Astrocyte (in vitro differentiated cells and primary cell): ENCODE measurements at regions not wholly inside any gene's neighbourhood (a gene's known extent, or its start where the extent isn't known, plus 50 kb on each side); places are given as distances from the start of the nearest gene placed in this dataset.
"Not testable (repeated sequence)": the region's sequence is repeated elsewhere in the genome, so short reads cannot be mapped to it uniquely, and the experiment has no call there.

Experiments used
- DNase-seq: peaks from one replicate; pipeline ENCODE4 v3.0.0-alpha.2; 2010; ENCODE audit warnings: low read depth
- FAIRE-seq: peaks from 2 replicates; lab custom pipeline; 2011; peaks lifted over from hg19 to GRCh38; lab: Jason Lieb, UNC
- H2AFZ ChIP-seq: 2 replicates; pipeline ENCODE4 v1.6.0; 2012; ENCODE audit warnings: low read depth, low read length, inconsistent platforms
- H3K27ac ChIP-seq: 2 replicates; pipeline ENCODE4 v1.5.1; 2011; ENCODE audit warnings: low read depth, low read length, inconsistent platforms
- H3K27me3 ChIP-seq: 2 replicates; pipeline ENCODE4 v1.6.0; 2011; ENCODE audit warnings: low read length, inconsistent platforms; ENCODE audit not compliant: insufficient read depth
- H3K36me3 ChIP-seq: 2 replicates; pipeline ENCODE4 v1.5.1; 2011; ENCODE audit warnings: low read length, inconsistent platforms; ENCODE audit not compliant: insufficient read depth
- H3K4me1 ChIP-seq: 2 replicates; pipeline ENCODE4 v1.5.1; 2011; ENCODE audit warnings: low read length, inconsistent platforms; ENCODE audit not compliant: insufficient read depth
- H3K4me2 ChIP-seq: 2 replicates; pipeline ENCODE4 v1.6.0; 2012; ENCODE audit warnings: low read length, inconsistent platforms
- H3K4me3 ChIP-seq: 2 replicates; pipeline ENCODE4 v1.5.1; 2011; ENCODE audit warnings: low read depth, mild to moderate bottlenecking, low read length, inconsistent platforms; ENCODE audit not compliant: insufficient read depth
- H3K79me2 ChIP-seq: 2 replicates; pipeline ENCODE4 v1.6.0; 2012; ENCODE audit warnings: mild to moderate bottlenecking, low read length, inconsistent platforms; ENCODE audit not compliant: insufficient read depth
- H3K9ac ChIP-seq: 2 replicates; pipeline ENCODE4 v1.6.0; 2012; ENCODE audit warnings: mild to moderate bottlenecking, low read length, inconsistent platforms
- H3K9me3 ChIP-seq: 2 replicates; pipeline ENCODE4 v1.5.1; 2012; ENCODE audit warnings: low read depth, mild to moderate bottlenecking, low read length, inconsistent platforms; ENCODE audit not compliant: insufficient read depth
- H4K20me1 ChIP-seq: 2 replicates; pipeline ENCODE4 v1.6.0; 2012; ENCODE audit warnings: low read length, inconsistent platforms; ENCODE audit not compliant: insufficient read depth
- H3K27ac Mint-ChIP-seq: one replicate; pipeline ENCODE4 v1.8.0; 2021; ENCODE audit warnings: mild to moderate bottlenecking, mixed read lengths; ENCODE audit not compliant: unreplicated experiment
- H3K27me3 Mint-ChIP-seq: one replicate; pipeline ENCODE4 v1.8.0; 2021; ENCODE audit warnings: low read depth, mixed read lengths; ENCODE audit not compliant: unreplicated experiment
- H3K36me3 Mint-ChIP-seq: one replicate; pipeline ENCODE4 v1.8.0; 2021; ENCODE audit warnings: low read depth, mixed read lengths; ENCODE audit not compliant: unreplicated experiment
- H3K4me1 Mint-ChIP-seq: one replicate; pipeline ENCODE4 v1.8.0; 2021; ENCODE audit warnings: low read depth, mixed read lengths; ENCODE audit not compliant: unreplicated experiment
- H3K4me3 Mint-ChIP-seq: one replicate; pipeline ENCODE4 v1.8.0; 2021; ENCODE audit warnings: mild to moderate bottlenecking, moderate library complexity, mixed read lengths; ENCODE audit not compliant: unreplicated experiment
- H3K9me3 Mint-ChIP-seq: one replicate; pipeline ENCODE4 v1.8.0; 2021; ENCODE audit warnings: mild to moderate bottlenecking, mixed read lengths; ENCODE audit not compliant: unreplicated experiment
- EZH2 ChIP-seq: IDR thresholded peaks from 2 replicates; pipeline ENCODE4 v1.6.1; 2012; ENCODE audit warnings: mild to moderate bottlenecking, low read length, inconsistent platforms; ENCODE audit not compliant: insufficient read depth
- TF ChIP-seq, protein P1 (sequence below): IDR thresholded peaks from 2 replicates; pipeline ENCODE4 v1.5.1; 2011; ENCODE audit warnings: low read depth, mild to moderate bottlenecking, inconsistent platforms, low read length, moderate library complexity; ENCODE audit not compliant: insufficient read depth

DNA sequence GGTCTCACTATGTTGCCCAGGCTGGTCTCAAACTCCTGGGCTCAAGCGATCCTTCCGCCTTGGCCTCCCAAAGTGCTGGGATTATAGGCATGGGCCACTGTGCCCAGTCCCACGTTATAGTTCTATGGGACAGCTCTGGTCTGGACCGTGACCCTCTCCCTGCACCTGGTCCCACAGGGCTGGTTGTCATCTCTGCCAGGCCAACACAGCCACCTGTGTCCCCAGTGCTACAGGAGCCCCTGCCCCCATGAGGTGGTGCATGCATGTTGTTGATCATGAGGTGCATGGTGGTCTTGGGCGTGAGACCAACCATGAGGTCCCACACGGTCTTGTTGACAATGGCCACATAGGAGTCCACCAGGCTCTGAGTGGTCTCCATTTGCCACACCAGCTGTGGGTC, 51.0 kb upstream of the UBE2Q2 start:
- H3K27me3 ChIP-seq, result peaks cover 17% of the 10 kb centered on the region
- not testable (repeated sequence) for H3K36me3 Mint-ChIP-seq, H3K9ac ChIP-seq, H3K9me3 Mint-ChIP-seq, H3K36me3 ChIP-seq, H3K4me3 Mint-ChIP-seq, H3K27ac Mint-ChIP-seq, DNase-seq, H3K4me1 ChIP-seq, H4K20me1 ChIP-seq, H3K4me1 Mint-ChIP-seq, FAIRE-seq, H3K27me3 Mint-ChIP-seq, H3K27ac ChIP-seq, H3K9me3 ChIP-seq, H2AFZ ChIP-seq, H3K4me2 ChIP-seq, H3K79me2 ChIP-seq, H3K4me3 ChIP-seq

DNA sequence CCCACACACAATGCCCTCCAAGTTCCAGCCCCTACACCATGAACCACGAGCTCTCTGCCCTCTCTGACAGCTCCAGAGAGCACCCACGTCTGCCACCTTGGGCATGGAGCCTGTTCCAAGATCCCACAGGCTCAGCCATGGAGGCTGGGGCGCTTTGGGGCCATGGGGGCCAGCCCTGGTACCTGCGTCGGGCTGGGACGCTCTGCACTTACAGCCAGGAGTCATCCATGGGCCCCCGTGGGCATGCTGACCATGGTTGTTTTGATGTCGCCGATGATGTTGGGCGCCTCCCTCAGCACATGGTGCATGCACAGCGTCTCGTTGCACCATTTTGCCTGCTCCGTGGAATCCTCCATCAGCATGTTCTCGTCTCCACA, 51.9 kb upstream of the UBE2Q2 start:
- no peak overlapping the region for H3K4me2 ChIP-seq
- Mint-ChIP-seq H3K27me3 (peaks cover 7% of the 10 kb centered on the region), H3K4me1 (no peaks in the 10 kb centered on the region), H3K9me3 (no peaks in the 10 kb centered on the region), H3K27ac (no peak overlapping the region), H3K36me3 (no peaks in the 10 kb centered on the region), H3K4me3 (no peak overlapping the region)
- no peak for TF ChIP-seq EZH2
- TF ChIP-seq, protein P1, sequence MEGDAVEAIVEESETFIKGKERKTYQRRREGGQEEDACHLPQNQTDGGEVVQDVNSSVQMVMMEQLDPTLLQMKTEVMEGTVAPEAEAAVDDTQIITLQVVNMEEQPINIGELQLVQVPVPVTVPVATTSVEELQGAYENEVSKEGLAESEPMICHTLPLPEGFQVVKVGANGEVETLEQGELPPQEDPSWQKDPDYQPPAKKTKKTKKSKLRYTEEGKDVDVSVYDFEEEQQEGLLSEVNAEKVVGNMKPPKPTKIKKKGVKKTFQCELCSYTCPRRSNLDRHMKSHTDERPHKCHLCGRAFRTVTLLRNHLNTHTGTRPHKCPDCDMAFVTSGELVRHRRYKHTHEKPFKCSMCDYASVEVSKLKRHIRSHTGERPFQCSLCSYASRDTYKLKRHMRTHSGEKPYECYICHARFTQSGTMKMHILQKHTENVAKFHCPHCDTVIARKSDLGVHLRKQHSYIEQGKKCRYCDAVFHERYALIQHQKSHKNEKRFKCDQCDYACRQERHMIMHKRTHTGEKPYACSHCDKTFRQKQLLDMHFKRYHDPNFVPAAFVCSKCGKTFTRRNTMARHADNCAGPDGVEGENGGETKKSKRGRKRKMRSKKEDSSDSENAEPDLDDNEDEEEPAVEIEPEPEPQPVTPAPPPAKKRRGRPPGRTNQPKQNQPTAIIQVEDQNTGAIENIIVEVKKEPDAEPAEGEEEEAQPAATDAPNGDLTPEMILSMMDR, result no peak
- FAIRE-seq, result no peak
- H4K20me1 ChIP-seq, result no peaks in the 10 kb centered on the region
- H3K4me3 ChIP-seq, result no peak overlapping the region
- no peaks in the 10 kb centered on the region for H3K79me2 ChIP-seq
- DNase-seq, result no peak
- no peaks in the 10 kb centered on the region for H3K4me1 ChIP-seq
- H3K27ac ChIP-seq, result no peak overlapping the region
- H2AFZ ChIP-seq, result no peak overlapping the region
- H3K9ac ChIP-seq, result no peak overlapping the region
- no peaks in the 10 kb centered on the region for H3K36me3 ChIP-seq
- H3K9me3 ChIP-seq, result no peaks in the 10 kb centered on the region
- H3K27me3 ChIP-seq, result peaks cover 19% of the 10 kb centered on the region

DNA sequence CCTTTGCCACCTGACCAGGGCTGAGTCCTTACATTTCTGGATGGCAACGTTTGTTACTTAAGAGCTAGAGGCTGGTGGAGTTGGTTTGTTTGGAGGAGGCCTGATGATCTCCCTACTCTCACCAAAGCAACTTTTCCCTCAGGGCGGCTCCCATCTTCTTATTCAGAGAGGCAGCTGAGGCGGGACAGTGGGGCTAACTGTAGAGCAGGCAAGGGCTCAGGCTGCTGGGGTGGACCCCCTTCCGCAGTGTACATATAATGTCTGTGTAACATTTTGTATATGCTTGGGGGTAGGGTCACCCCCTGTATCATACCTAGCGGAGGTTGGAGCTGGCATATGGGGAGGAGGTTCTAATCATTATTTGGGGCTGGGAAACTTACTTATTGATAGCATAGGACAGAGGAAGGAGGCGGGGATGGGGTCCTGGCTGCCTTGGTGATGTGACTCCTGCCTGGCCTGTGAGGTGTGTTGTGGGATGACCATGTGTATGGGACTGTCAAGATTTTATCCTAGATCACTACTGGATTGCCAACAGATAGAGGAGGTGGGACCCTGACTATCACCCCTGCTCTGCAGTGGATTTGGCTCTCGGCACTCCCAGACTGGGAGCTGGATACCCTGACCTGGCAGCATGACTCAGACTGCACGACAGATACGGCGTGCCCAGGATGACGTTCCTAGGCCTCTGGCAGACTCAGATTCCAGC, 52.5 kb upstream of the UBE2Q2 start:
- H3K4me2 ChIP-seq, result no peak overlapping the region
- H3K4me1 ChIP-seq, result no peaks in the 10 kb centered on the region
- Mint-ChIP-seq H3K4me1 (no peaks in the 10 kb centered on the region), H3K9me3 (no peaks in the 10 kb centered on the region), H3K36me3 (no peaks in the 10 kb centered on the region), H3K27me3 (peaks cover 12% of the 10 kb centered on the region), H3K27ac (no peak overlapping the region), H3K4me3 (no peak overlapping the region)
- no peak for TF ChIP-seq EZH2
- TF ChIP-seq, protein P1, result no peak
- no peak overlapping the region for H3K9ac ChIP-seq
- no peak overlapping the region for H3K4me3 ChIP-seq
- no peaks in the 10 kb centered on the region for H3K36me3 ChIP-seq
- no peaks in the 10 kb centered on the region for H3K9me3 ChIP-seq
- no peaks in the 10 kb centered on the region for H3K79me2 ChIP-seq
- no peak overlapping the region for H3K27ac ChIP-seq
- DNase-seq (no peak), FAIRE-seq (no peak)
- H3K27me3 ChIP-seq, result peaks cover 22% of the 10 kb centered on the region
- no peak overlapping the region for H2AFZ ChIP-seq
- H4K20me1 ChIP-seq, result no peaks in the 10 kb centered on the region
